ENCODE measurements at regions not wholly inside any gene's neighbourhood (a gene's known extent, or its start where the extent isn't known, plus 50 kb on each side); places are given as distances from the start of the nearest gene placed in this dataset.

DNA sequence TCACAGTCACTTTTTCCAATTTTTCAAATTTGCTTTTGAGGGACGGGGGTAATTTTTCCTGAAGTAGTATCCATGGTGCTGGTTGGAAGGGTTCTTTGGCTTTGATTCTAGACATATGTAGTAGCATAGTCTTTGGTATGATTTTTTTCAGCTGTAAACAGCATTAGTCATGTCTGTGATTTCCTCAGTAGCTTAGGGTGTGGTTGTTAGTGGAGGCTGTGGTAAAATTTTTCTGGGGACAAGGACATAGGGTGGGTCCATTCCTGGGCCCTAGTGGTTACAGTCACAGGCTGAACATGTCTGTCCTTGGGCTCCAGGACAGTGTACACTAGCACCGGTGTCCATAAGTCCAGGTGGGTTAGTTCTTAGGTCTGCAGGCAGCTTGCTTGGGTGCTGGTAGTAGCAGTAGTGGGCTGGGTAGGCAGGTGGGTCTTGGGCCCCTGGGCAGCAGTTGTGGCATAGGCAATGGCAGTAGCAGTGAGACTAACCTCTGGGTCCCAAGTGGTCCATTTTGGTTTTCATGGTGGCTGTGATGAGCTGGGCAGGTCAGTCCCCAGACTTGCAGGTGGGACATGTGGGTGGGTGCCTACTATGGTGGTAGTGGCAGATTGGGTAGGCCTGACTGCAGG is 100.0 kb upstream of the CXCL14 start:
- H3K9me3 ChIP-seq: no peaks in the 10 kb centered on the region
- intact Hi-C loops (cut with DNase I, micrococcal nuclease): no loop called here
- H3K4me1 ChIP-seq (ENCODE audit: low read depth): no peaks in the 10 kb centered on the region
- no peaks in the 10 kb centered on the region for H3K36me3 ChIP-seq (ENCODE audit: low read depth)
- no peak overlapping the region for H3K4me3 ChIP-seq
- TF ChIP-seq, protein P1, sequence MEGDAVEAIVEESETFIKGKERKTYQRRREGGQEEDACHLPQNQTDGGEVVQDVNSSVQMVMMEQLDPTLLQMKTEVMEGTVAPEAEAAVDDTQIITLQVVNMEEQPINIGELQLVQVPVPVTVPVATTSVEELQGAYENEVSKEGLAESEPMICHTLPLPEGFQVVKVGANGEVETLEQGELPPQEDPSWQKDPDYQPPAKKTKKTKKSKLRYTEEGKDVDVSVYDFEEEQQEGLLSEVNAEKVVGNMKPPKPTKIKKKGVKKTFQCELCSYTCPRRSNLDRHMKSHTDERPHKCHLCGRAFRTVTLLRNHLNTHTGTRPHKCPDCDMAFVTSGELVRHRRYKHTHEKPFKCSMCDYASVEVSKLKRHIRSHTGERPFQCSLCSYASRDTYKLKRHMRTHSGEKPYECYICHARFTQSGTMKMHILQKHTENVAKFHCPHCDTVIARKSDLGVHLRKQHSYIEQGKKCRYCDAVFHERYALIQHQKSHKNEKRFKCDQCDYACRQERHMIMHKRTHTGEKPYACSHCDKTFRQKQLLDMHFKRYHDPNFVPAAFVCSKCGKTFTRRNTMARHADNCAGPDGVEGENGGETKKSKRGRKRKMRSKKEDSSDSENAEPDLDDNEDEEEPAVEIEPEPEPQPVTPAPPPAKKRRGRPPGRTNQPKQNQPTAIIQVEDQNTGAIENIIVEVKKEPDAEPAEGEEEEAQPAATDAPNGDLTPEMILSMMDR (IDR thresholded peaks at IDR 0.05): no peak
- DNase-seq (no peak), ATAC-seq (peak; percentile 86)

DNA sequence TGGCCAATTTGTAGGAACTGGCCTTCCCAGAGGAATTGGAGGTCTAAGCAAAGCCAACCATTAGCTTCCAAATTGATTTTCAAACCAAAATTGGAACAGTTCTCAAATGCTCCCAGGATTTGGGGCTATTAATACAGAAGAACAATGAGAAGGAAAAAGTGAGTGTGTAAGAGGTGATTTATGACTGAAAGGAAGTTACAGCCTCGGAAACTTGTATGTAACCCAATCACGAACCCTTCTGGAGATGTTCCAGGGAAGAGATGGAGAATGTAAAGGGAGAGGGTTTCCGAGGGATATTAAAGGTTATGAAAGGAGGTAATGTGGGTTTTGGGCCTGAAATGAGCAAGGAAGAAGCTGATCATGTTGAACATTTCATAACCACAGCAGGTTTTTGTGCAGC is 93.2 kb upstream of the CXCL14 start:
- no peak for DNase-seq
- no peaks in the 10 kb centered on the region for H3K36me3 ChIP-seq (ENCODE audit: low read depth)

DNA sequence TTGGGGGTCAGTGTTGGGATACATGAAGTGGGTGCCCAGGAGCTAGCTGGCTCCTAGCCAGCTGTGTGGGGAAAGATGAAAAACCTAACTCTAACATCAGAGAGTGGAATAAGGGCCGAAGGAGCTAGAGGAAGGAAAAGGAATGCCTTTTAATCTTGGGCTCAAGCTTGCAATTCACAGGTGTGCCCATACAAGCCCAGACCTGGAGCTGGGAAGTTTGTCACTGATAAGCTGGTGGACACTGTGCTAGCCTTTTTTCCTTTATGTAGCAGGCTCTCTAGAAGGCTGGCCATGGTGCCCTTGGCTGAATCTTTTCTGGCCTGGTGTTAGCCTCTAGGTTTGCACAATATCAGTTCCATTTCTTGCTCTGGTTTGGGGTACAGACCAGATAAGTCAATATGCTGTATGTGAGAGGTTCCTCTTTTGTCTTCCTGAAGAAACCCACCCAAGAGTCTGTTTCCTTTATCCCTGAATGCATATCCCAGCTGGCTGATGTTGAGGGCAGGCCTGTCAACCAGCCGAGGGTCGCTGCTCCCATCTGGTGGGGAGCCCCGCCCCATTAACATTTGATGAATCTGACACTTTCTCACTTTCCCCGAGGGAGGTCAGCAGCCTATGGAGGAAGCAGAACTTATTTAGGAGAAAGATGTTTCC is 92.4 kb upstream of the CXCL14 start:
- intact Hi-C loops (cut with DNase I, micrococcal nuclease): no loop called here
- H3K4me1 ChIP-seq (ENCODE audit: low read depth): no peaks in the 10 kb centered on the region
- no peaks in the 10 kb centered on the region for H3K9me3 ChIP-seq
- TF ChIP-seq, protein P1 (IDR thresholded peaks at IDR 0.05): no peak
- DNase-seq: no peak
- H3K4me3 ChIP-seq: no peak overlapping the region
- no peaks in the 10 kb centered on the region for H3K36me3 ChIP-seq (ENCODE audit: low read depth)
- ATAC-seq: no peak

More for the DNA sequence above, 93.2 kb upstream of the CXCL14 start:
- no peak for ATAC-seq
- Histone ChIP-seq H3K9me3 (no peaks in the 10 kb centered on the region), H3K4me1 (ENCODE audit: low read depth) (no peaks in the 10 kb centered on the region), H3K4me3 (no peak overlapping the region)
- TF ChIP-seq, protein P1 (IDR thresholded peaks at IDR 0.05): no peak
- intact Hi-C loops (cut with DNase I, micrococcal nuclease): no loop called here

DNA sequence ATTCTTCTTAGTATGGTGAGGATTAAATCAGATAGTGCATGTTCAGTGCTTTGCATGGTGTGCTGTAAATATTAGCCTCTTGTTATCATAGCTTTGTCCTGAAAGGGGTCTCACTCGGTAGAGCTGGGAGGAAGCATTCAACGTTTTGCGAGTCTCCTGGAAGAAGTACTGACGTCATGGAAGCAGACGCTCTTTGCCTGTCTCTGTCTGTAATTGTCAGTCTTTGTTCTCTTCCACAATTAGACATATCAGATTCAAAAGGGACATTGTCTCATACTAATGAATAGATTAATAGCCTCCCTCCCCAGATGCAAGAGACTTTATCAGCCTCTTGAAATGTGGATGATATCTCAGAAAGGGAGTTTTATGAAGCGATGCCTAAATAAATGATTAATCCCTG is 91.8 kb upstream of the CXCL14 start:
- H3K4me1 ChIP-seq (ENCODE audit: low read depth): no peaks in the 10 kb centered on the region
- H3K4me3 ChIP-seq: no peak overlapping the region
- no peaks in the 10 kb centered on the region for H3K36me3 ChIP-seq (ENCODE audit: low read depth)
- no peak for DNase-seq
- TF ChIP-seq, protein P1 (IDR thresholded peaks at IDR 0.05): no peak
- no peak for ATAC-seq
- intact Hi-C loops (cut with DNase I, micrococcal nuclease): no loop called here
- H3K9me3 ChIP-seq: no peaks in the 10 kb centered on the region

DNA sequence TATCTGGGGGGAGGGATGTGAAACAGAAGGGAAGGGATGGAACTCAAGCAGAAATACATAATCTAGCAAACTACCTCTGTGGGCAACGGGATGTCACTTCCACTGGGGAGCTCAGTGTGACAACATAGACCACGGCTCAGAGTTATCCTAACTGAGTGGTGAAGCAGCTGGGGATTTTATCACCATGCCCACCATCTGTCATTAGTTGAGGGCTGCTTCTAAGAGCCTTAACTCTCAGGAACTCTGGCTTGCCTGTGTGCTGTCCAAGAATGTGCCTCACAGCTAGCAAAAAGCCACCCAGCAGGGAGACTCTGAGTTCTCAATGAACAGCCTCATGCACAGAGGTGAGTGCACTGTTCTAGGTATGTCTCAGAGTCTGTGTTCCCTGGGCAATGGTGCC is 90.6 kb upstream of the CXCL14 start:
- DNase-seq: no peak
- Histone ChIP-seq H3K9me3 (no peaks in the 10 kb centered on the region), H3K4me1 (ENCODE audit: low read depth) (no peaks in the 10 kb centered on the region), H3K36me3 (ENCODE audit: low read depth) (no peaks in the 10 kb centered on the region), H3K4me3 (no peak overlapping the region)
- no peak for ATAC-seq
- TF ChIP-seq, protein P1 (IDR thresholded peaks at IDR 0.05): no peak
- intact Hi-C loops (cut with DNase I, micrococcal nuclease): no loop called here
